ENCODE measurements at regions not wholly inside any gene's neighbourhood (a gene's known extent, or its start where the extent isn't known, plus 50 kb on each side); places are given as distances from the start of the nearest gene placed in this dataset.

DNA sequence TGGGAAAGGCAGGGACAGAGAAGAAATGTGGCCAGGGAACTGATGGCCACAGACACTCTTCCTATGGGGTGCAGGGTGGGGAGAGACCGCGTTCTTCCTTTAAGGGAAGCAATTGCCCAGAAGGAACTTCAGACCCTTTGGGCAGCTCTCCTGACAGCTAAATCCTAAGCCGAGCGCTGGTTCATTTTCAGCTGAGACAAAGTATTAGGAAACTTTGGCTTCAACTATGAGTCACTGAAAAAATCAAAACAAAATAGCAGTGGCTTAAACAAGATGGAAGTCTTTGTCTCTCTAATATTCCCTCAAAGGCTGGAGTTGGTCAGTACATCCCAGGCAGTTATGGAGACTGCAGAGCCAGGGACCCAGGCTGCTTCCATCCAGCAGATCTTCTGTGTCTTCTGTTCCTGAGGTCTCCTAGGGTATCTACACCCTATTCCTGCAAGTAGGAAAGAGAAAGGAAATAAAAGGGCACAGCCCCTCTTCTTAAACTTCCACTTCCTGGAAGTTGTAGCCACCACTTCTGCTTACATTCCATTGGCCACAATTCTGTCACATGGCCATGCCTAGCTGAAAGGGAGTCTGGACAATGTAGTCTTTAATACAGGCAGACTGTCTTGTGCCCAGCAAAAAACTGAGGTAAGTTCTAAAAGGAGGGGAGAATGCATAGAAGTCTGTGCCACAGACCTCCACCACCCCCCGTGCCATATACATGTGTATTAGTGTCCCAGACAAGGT, 163.5 kb downstream of the KATNAL1 start:
- no peak for TF ChIP-seq CTCF (IDR thresholded peaks at IDR 0.05; ENCODE audit: low read depth, low read length)
- no peak for TF ChIP-seq EZH2phosphoT487 (IDR thresholded peaks at IDR 0.05; ENCODE audit: low read depth)
